Posterior vena cava (tissue), 2 donors: ENCODE measurements at regions not wholly inside any gene's neighbourhood (a gene's known extent, or its start where the extent isn't known, plus 50 kb on each side); places are given as distances from the start of the nearest gene placed in this dataset.
"Not testable (repeated sequence)": the region's sequence is repeated elsewhere in the genome, so short reads cannot be mapped to it uniquely, and the experiment has no call there.

Experiments used
- DNase-seq: peaks from one replicate; pipeline ENCODE4 v3.0.0-alpha.2; 2020; ENCODE audit warnings: low spot score
- intact Hi-C, 2 donors: fragments of 100-400 bp; cut with DNase I; formaldehyde crosslinking; loops; one replicate each; pipeline versions ENCODE4 v1.14.1 to v1.14.2; 2022 to 2023
- donor health status: DM: yes; HTN: yes; CAD: no.
- donor health status: DM: yes; HTN: yes; CAD: no.

DNA sequence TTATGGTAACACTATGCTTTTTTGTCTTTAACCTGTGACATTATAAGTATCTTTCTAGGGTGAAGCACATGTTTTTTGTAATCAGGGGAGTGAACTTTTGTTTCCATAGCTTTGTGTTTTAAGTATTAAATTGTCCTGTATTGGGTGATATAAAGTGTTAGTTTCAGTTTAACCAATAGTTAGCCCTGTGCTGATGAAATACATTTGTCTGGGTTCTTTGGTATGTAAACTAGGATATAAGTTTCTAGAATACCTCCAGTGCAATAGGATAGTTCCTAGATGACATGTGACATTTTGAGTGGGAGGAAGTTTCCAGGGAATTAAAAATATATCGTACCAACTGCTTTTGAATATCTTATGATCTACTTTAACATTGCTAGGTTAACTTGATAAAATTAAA is 611.0 kb upstream of the MARCKS start:
- intact Hi-C loops, result no loop called here

DNA sequence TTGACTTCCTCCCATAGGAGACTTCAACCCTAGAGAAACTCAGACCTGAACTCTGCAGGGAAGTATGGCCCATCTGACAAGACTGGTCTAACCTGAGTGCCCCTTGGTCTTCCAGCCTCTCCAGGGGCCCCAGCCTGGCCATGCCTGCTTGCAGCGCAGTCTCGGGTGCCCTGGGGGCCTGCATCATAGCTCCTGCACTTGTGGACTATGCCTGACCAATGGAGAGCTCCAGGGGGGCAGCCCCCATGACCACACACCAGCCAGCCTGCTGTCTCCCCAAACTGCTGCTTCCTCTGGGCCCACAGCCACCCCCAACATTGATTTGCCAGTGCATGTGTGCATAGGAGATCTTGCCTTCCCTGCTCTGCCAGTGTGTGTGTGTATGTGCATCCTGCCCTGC is 608.6 kb upstream of the MARCKS start:
- intact Hi-C loops, result no loop called here
- no peak for DNase-seq

More for the DNA sequence above, 611.0 kb upstream of the MARCKS start:
- DNase-seq, result no peak

DNA sequence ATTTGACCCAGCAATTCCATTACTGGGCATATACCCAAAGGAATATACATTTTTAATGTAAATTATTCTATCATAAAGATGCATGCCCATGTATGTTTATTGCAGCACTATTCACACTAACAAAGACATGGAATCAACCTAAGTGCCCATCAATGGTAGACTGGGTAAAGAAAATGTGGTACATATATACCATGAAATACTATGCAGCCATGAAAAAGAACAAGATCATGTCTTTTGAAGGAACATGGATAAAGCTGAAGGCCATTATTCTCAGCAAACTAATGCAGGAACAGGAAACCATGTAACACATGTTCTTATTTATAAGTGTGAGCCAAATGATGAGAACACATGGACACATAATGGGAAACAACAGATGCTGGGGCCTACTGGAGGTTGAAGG is 603.0 kb upstream of the MARCKS start:
- DNase-seq, intact Hi-C loops: not testable (repeated sequence)

DNA sequence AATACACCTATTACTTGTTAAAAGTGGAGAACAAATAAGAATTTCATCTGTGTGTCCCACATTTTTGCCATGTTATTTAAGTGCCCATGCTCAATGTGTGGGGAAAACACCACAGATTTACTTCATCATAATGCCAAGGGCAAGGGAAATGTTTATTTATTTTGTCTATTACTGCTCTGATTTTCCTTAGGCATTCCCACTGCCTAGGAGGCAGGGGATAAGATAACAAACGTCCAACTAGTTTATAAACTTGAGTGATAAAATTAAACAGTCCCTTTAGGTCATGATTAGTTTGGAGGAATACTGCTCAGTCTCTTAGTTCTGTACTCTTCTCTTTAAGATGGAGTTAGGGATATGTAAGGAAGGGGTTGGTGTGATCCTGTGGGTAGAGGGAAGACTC is 598.4 kb upstream of the MARCKS start:
- intact Hi-C loops, result no loop called here
- DNase-seq, result no peak

DNA sequence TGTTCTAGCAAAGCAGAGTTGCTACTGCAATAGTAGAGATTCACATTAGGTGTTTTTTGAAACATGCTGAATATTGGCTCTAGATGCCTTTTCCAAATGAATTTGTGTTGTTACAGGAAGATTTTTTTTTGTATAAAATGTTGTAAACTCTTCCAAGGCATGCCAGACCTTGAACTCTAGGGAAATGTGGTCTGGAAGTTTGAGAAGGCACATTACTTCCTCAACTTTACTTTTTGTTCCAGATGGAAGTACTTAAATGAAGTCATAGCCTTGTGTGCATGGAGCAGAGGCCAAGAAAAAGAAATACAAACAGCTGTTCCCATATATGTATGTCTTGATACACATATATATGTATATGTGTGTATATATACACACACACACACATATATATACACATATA is 585.7 kb upstream of the MARCKS start:
- intact Hi-C loops, result no loop called here
- no peak for DNase-seq

DNA sequence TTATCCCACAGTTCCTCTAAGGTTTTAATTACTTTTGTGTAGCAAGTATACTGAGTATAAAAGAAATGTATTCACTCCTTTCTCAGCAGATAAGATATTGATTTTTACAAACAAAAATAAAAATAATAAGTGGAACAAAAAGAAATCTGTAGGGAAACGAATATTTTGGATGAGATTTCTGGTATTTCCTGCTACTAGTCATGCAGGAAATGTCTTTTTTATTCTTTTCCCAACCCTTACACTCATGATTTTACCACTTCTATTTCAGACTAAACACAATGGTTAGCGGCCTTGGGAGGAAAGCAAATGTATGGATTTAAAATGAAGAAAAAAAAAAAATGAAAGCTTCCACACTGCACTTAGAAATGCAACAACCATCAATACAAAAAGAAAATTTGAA is 580.5 kb upstream of the MARCKS start:
- no peak for DNase-seq
- intact Hi-C loops, result no loop called here

DNA sequence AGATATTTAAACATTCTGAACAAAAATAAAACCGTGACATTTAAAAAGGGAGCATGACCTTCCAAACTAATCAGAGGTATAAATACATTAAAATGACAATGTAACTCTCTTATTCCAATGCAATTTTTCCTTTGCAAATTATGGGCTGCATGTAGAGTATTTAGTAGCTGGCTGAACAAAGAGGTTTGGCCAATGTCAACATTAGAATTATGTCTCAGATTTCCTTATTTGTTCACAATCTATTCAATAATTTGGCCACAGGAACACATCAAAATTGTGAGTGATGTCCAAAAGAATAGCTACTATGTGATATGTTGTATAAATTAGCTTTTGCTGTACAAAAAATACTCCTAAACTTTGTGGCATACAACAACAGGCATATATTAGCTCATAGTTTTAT is 580.0 kb upstream of the MARCKS start:
- intact Hi-C loops, result no loop called here
- no peak for DNase-seq

DNA sequence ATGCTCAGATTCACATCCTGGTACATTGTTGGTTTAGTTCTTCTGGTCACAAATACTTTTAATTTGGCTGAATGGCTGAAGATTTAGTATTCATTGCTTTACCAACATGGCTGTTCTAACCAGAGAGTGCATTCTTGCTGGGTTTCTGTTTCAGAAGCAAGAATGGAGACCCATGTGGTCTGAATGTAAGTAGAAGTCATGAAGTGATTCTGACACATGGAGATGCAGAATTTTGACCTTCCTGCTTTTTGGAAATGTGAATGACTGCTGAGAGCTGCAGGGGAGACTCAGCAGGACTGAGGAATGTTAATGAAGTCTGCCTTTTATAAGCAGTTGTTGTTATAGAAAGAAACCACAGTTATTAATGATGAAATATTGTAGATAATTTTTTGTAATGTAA is 576.1 kb upstream of the MARCKS start:
- no peak for DNase-seq
- intact Hi-C loops, result no loop called here

DNA sequence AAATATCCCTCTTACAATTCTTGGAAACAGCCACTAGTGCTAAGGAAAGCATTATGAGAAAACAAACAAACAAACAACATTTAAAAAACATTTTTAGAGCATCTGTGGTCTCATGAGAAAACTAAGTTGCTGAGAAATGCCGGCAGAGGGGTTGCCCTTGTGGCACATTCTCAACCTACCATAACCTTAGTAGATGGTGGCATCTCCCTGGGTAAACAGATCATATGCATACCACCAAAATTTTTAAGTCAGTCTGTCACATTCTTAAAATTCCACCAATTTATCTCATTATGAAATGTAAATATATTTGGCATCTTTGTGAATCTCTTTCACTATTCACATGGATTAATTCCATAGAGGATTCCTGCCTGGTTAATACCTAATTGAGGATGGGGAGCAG is 575.7 kb upstream of the MARCKS start:
- no peak for DNase-seq
- intact Hi-C loops, result no loop called here

DNA sequence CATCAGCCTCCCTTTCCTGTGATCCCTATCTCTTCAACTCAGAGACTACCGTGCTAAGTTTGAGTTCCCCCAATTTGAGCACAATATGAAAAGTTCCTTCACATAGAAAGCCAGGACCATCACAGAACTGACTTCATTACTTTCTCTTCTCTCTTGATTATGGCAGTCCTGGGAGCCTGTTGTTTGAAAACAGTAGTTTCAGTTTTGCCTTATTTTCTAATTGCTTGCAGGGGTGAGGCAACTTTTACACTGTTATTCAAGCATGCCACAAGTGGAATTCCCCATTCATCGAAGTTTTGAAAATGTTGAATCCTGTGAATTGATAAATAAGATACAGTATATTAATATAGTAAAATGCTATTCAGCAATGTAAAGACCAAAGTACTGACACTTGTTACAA is 569.7 kb upstream of the MARCKS start:
- intact Hi-C loops, result no loop called here
- DNase-seq, result no peak

DNA sequence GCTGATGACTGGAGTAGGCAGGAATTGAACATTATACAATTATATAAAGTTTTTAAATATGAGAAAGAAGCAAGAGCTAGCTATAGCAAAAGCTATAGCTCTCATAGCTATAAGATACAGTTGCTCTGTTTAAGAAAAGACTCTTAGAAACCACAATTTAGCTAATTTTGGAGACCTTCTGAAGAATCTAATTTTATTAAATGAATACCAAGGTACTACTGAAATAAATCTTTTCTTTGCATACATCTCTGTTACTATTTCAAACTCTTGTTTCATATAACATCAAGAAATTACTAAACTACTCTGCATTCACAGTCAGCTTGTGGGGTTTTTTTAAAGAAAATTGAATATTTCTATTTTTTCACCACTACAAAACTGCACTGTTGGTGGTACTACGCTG is 568.7 kb upstream of the MARCKS start:
- intact Hi-C loops, result no loop called here
- DNase-seq, result no peak

DNA sequence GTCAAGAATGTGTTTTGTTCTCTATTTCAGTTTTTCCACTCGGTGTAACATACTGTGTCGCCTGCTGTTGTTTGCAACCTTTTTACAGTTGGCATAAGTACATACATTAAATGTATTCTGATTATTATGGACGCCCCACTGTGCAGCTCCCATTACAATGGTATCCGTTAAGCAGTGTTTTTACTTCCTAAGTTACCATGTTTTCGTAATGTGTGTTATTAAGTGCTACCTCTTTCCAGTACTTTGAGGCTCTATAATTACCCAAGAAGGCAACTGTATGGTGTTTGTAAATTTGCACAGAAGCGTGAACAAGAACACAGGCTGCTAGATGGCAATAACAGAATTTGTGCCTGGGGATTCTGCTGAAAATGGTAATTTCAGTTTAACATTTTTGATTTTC is 568.0 kb upstream of the MARCKS start:
- intact Hi-C loops, result no loop called here
- no peak for DNase-seq

DNA sequence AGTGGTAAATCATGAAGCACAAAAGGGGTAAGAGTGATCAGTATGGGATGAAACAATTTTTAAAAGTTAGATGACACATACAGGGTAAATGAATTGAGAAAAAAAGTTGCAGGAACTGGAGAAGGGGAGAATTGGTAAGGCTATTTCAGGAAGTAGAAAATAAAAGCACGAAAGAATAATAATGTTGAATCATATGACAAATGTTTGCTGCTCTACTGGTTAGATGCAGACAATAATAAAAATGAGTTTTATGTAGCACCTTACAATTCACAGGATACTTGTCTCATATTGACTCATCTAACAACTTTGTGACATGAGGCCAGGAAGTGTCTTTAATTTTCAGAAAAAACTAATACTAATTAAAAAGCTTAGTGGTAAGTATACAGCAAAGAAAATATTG is 566.5 kb upstream of the MARCKS start:
- intact Hi-C loops, result no loop called here
- no peak for DNase-seq

DNA sequence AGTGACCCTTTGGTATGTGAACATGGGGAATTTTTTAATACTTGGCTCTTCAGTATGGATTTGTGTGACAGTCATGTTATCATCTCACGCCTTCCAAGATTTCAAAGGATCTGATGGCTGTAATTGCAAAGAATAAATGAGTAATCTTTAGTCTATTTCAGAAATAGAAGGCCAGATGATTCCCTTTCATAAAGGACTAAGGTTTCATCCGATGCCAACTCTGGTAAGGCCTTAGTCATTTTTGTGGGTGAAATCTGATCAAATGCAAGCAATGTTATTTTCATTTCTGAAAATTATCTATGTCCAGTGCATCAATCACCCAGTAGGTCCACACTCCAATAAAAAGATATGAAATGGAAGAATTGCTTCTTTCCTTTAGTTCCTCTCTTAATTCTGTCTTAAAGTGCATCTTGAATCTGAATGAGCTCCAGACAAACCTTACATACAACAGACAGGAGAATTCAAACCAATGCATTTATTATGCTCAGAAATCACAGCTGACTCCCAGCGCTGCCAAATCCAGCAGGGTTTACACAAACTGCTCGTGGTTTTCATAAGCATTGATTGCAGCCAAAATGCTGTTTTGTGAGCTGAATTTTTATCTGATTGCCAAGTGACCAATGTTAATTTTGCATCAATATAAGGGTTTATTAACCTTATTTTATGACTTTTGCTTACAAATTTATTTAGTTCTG is 565.2 kb upstream of the MARCKS start:
- no peak for DNase-seq
- intact Hi-C loops, result no loop called here

DNA sequence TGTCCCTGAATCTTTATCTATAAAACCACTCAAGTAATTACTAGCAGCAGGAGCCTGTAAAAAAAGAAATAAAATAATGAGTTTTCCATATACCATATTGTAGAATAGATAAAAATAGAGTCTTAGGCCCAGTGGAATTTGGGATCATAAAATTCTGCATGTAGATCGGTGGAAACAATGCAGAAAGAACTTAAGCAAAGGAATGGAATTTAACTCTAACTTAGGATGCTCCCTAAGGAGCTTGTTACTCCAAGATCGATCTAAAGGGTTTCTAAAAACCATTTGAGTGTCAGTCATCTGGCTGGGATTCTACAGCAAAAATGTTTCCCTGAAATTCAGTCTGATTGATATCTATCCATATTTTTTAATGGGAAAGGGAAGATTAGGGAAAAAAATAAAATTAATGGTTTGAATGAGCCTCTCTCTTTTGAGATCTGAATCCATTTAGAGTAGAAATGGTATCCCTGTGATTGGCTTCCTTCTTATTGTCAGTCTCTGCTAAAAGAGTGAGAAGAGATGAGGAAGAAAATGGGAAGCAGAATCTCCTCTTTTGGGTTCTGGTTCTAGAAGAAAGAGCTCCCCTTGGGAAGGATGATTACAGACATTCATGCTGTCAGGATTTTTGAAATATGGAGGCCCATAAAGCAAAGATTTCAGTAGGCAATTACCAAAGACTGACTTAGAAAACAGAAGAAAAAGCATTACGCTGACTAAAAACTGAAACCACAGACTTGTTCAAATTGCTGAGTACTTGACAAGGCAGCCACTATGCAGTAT is 564.3 kb upstream of the MARCKS start:
- intact Hi-C loops, result no loop called here
- no peak for DNase-seq

DNA sequence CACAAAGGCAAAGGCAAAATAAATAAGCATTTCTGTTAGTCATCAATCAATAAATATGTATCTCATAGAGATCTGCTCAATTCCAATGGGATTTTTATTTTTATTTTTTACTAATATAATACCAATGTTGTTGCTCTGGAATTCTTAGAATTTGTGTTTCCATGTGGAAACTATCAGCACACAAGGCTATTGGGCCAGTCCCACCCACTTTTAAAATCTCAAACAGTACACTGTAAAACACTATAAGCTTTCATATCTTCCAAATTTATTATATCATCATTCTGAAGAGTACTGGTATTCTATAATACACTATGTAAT is 563.8 kb upstream of the MARCKS start:
- DNase-seq, result no peak
- intact Hi-C loops, result no loop called here

DNA sequence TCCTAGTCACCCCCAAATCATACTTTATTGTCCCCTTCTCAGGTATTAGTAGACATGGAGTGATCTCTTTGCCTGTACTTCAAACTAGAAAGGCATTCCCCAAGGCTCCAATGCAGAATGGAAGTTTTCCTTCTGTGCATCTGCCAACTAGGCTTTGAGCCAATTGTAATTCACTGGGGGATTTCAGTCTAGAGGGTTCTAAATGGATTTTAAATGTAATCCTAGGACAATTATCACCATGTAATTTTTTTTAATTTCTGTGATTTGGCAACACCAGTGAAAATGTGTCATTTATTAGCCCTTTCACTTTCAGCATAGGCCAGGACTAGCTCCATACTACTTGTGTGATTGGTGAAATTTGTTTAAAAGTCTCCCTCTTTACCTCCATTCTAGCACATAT is 557.6 kb upstream of the MARCKS start:
- DNase-seq, result no peak

DNA sequence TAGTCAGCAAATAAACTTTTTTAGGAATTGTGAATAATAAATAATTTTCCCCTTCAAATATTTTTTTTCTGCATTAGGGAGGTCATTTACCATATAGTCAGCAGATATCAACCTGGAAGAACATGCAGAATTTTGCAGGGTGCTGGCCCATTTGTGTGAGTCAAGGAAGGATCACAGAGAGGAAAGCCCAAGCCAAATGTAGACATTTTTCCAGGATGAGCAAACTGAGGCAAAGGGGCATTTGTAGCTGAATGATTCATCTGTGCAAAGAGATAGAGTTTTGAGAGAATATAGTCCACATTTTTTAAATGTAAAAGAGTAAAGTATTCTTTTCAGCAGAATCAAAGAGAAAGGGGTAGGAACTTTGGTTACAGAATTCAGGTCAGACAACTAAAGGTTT is 555.5 kb upstream of the MARCKS start:
- intact Hi-C loops, result no loop called here
- no peak for DNase-seq

More for the DNA sequence above, 557.6 kb upstream of the MARCKS start:
- intact Hi-C loops, result no loop called here

DNA sequence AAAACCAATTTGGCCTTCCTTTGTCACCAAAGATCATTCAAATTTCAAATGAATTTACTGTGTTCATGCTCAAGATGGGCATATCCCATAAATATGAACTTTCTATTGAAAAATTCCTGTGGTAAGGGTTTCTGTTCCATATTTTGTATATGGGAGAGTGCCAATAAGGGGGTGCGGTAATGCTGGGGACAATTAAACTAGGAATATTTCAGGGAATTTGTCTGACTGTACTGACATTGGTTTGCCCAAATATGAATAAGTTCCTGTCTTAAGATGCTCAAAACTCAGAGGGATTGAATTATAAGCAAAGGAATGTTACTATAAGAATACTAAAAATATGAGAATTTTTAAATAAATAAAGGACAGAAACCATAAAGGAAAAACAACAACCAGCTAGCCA is 553.0 kb upstream of the MARCKS start:
- intact Hi-C loops, result no loop called here

DNA sequence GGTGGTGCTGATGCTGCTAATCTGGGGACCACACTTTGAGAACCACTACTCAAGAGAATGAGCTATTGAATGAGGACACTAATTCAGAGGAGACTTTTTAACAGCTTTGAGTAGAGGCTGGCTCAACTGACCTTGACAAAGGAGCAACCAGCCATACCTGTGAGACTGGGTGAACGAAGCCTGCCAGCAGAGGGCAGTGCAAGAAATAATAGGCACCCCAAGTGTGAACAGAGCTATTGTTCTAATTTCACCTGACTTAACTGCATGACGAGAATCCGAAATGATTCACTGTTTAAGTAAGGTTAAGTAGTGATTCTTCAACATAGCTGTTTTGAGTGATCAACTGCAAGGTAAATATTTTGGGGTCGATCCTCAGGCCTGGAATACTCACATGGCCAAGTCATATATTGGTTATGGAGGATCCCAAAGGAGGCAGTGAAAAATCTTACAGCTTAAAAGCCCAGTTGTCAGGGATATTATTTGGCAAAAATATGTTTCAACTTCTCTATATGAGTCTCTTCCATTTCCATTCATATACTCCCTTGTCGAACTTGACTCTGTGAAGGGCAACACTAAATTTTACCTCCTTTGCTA is 550.5 kb upstream of the MARCKS start:
- intact Hi-C loops, result no loop called here
- DNase-seq, result no peak

More for the DNA sequence above, 553.0 kb upstream of the MARCKS start:
- no peak for DNase-seq

DNA sequence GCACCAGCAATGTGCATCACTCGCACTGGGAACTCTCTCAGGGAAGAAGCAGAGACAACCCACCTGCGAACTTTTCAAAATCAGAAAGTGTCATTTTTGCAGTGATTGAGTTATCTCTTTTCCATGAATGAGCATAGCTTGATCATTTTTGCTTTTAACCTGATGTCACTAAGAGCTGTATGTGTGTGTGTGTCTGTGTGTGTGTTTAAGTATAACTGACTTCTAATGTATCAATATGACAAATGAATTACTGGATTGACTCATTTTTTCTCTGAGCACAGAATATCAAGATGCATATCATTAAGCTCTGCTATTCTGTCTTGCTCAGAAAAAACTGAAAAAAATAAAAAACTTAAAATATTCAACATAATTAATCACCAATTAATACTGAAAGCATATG is 548.9 kb upstream of the MARCKS start:
- intact Hi-C loops, result no loop called here
- no peak for DNase-seq
